A549 (cell line): ENCODE measurements at regions not wholly inside any gene's neighbourhood (a gene's known extent, or its start where the extent isn't known, plus 50 kb on each side); places are given as distances from the start of the nearest gene placed in this dataset.

Experiments
- CHD2 ChIP-seq: fragments of 150-350 bp; IDR thresholded peaks from 2 replicates; pipeline ENCODE4 v1.6.1; 2014; ENCODE audit warnings: low read length; ENCODE audit not compliant: partially characterized antibody
- CHD4 ChIP-seq: fragments of 200-600 bp; sonication (generic); IDR thresholded peaks from 2 replicates; pipeline ENCODE4 v1.6.1; 2016; ENCODE audit warnings: antibody characterized with exemption, mild to moderate bottlenecking, borderline replicate concordance
- EP300 ChIP-seq, 2 experiments: fragments of >200 bp; sonication (Bioruptor Twin); formaldehyde crosslinking; IDR thresholded peaks; 2 replicates in 1 of 2; 3 replicates in 1 of 2; pipeline ENCODE4 v1.6.1; 2016 to 2017
- FOSL2 ChIP-seq, 2 experiments: fragments of 450-650 bp in 1 of 2; fragments of >200 bp in 1 of 2; sonication (Bioruptor Twin) in 1 of 2; formaldehyde crosslinking; IDR thresholded peaks; 2 replicates each; pipeline versions ENCODE4 v1.5.0 to v1.6.1; 2016 to 2020; ENCODE audit warnings: mild to moderate bottlenecking in 1 of 2, moderate library complexity in 1 of 2
- JUN ChIP-seq, 2 experiments: fragments of >200 bp; sonication (Bioruptor Twin); formaldehyde crosslinking; IDR thresholded peaks; 2 replicates in 1 of 2; 3 replicates in 1 of 2; pipeline ENCODE4 v1.6.1; 2016 to 2017
- KDM1A ChIP-seq: fragments of 200-600 bp; sonication (generic); IDR thresholded peaks from 2 replicates; pipeline ENCODE4 v1.6.1; 2016; ENCODE audit warnings: low read depth, mild to moderate bottlenecking
- MAFK ChIP-seq: fragments of 450-650 bp; IDR thresholded peaks from 2 replicates; pipeline ENCODE4 v1.6.1; 2014; ENCODE audit not compliant: partially characterized antibody
- MYC ChIP-seq: IDR thresholded peaks from 2 replicates; pipeline ENCODE4 v1.6.1; 2012; ENCODE audit warnings: mild to moderate bottlenecking, inconsistent platforms, low read length, improper control_type of control experiment, borderline replicate concordance
- POLR2A ChIP-seq: IDR thresholded peaks from 2 replicates; pipeline ENCODE4 v1.6.1; 2012; ENCODE audit warnings: mild to moderate bottlenecking, low read length
- POLR2AphosphoS2 ChIP-seq: conservative IDR thresholded peaks from 2 replicates; pipeline ENCODE4 v1.6.1; 2012; ENCODE audit warnings: low read length, improper control_type of control experiment, inconsistent platforms
- TF ChIP-seq, protein P1 (sequence below): fragments of >200 bp; sonication (Bioruptor Twin); formaldehyde crosslinking; IDR thresholded peaks from 3 replicates; pipeline ENCODE4 v1.5.1; 2016
- TF ChIP-seq, protein P2 (sequence below): IDR thresholded peaks from 2 replicates; pipeline ENCODE4 v1.6.1; 2012
- TF ChIP-seq, protein P3 (sequence below): fragments of 200-600 bp; sonication (generic); IDR thresholded peaks from 2 replicates; pipeline ENCODE4 v1.6.1; 2016; ENCODE audit warnings: antibody characterized with exemption, mild to moderate bottlenecking, moderate library complexity
- TF ChIP-seq, protein P4 (sequence below): fragments of 450-650 bp; IDR thresholded peaks from 2 replicates; pipeline ENCODE4 v1.6.1; 2014; ENCODE audit warnings: antibody characterized with exemption

DNA sequence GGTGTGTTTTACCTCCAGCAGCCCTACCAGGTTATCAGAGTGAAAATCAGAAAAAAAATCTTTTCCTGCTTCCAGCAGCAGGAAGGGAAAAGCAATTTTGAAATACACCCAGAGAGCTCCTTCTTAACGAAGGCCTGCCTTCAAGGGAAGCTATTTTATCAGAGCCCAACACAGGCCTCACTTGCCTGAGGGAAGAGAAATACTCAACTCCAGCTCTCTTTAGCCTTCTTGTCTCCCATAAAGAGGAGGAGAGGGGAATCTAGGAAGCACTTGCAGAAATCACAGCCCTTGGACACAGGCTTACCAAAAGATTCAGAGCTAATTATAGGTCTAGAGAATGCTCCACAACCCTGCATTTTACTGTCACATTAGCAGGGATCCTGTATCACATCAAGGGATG, 896.1 kb upstream of the CNTNAP5 start:
- no peak for TF ChIP-seq POLR2A
- TF ChIP-seq, protein P1, sequence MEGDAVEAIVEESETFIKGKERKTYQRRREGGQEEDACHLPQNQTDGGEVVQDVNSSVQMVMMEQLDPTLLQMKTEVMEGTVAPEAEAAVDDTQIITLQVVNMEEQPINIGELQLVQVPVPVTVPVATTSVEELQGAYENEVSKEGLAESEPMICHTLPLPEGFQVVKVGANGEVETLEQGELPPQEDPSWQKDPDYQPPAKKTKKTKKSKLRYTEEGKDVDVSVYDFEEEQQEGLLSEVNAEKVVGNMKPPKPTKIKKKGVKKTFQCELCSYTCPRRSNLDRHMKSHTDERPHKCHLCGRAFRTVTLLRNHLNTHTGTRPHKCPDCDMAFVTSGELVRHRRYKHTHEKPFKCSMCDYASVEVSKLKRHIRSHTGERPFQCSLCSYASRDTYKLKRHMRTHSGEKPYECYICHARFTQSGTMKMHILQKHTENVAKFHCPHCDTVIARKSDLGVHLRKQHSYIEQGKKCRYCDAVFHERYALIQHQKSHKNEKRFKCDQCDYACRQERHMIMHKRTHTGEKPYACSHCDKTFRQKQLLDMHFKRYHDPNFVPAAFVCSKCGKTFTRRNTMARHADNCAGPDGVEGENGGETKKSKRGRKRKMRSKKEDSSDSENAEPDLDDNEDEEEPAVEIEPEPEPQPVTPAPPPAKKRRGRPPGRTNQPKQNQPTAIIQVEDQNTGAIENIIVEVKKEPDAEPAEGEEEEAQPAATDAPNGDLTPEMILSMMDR, result no peak
- no peak for TF ChIP-seq JUN (IDR thresholded peaks at IDR 0.05)
- no peak for TF ChIP-seq EP300 (IDR thresholded peaks at IDR 0.05)
- TF ChIP-seq, protein P2, sequence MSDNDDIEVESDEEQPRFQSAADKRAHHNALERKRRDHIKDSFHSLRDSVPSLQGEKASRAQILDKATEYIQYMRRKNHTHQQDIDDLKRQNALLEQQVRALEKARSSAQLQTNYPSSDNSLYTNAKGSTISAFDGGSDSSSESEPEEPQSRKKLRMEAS, result no peak
- no peak for TF ChIP-seq MYC
- no peak for TF ChIP-seq POLR2AphosphoS2
- TF ChIP-seq, protein P3, sequence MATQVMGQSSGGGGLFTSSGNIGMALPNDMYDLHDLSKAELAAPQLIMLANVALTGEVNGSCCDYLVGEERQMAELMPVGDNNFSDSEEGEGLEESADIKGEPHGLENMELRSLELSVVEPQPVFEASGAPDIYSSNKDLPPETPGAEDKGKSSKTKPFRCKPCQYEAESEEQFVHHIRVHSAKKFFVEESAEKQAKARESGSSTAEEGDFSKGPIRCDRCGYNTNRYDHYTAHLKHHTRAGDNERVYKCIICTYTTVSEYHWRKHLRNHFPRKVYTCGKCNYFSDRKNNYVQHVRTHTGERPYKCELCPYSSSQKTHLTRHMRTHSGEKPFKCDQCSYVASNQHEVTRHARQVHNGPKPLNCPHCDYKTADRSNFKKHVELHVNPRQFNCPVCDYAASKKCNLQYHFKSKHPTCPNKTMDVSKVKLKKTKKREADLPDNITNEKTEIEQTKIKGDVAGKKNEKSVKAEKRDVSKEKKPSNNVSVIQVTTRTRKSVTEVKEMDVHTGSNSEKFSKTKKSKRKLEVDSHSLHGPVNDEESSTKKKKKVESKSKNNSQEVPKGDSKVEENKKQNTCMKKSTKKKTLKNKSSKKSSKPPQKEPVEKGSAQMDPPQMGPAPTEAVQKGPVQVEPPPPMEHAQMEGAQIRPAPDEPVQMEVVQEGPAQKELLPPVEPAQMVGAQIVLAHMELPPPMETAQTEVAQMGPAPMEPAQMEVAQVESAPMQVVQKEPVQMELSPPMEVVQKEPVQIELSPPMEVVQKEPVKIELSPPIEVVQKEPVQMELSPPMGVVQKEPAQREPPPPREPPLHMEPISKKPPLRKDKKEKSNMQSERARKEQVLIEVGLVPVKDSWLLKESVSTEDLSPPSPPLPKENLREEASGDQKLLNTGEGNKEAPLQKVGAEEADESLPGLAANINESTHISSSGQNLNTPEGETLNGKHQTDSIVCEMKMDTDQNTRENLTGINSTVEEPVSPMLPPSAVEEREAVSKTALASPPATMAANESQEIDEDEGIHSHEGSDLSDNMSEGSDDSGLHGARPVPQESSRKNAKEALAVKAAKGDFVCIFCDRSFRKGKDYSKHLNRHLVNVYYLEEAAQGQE, result no peak
- no peak for TF ChIP-seq CHD4
- no peak for TF ChIP-seq KDM1A
- no peak for TF ChIP-seq MAFK
- TF ChIP-seq, protein P4, sequence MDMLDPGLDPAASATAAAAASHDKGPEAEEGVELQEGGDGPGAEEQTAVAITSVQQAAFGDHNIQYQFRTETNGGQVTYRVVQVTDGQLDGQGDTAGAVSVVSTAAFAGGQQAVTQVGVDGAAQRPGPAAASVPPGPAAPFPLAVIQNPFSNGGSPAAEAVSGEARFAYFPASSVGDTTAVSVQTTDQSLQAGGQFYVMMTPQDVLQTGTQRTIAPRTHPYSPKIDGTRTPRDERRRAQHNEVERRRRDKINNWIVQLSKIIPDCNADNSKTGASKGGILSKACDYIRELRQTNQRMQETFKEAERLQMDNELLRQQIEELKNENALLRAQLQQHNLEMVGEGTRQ, result no peak
- TF ChIP-seq FOSL2 (IDR thresholded peaks at IDR 0.05), result no peak
- no peak for TF ChIP-seq FOSL2 (CRISPR knock-in tag; IDR thresholded peaks at IDR 0.05)
- no peak for TF ChIP-seq CHD2
